KMS-11 (cell line): ENCODE measurements at regions not wholly inside any gene's neighbourhood (a gene's known extent, or its start where the extent isn't known, plus 50 kb on each side); places are given as distances from the start of the nearest gene placed in this dataset.

ENCODE experiments used
- H2AFZ ChIP-seq: fragments of 200-600 bp; sonication (generic); 2 replicates; pipeline ENCODE4 v1.6.1; 2016; ENCODE audit warnings: antibody characterized with exemption, mixed run types, low read depth
- H3K27ac ChIP-seq: fragments of 200-600 bp; sonication (generic); 2 replicates; pipeline ENCODE4 v1.6.1; 2016; ENCODE audit warnings: mild to moderate bottlenecking, mixed run types
- H3K27me3 ChIP-seq: fragments of 200-600 bp; sonication (generic); 2 replicates; pipeline ENCODE4 v1.6.1; 2017; ENCODE audit warnings: mild to moderate bottlenecking, low read depth, mixed run types, moderate library complexity; ENCODE audit not compliant: insufficient read depth
- H3K36me3 ChIP-seq: fragments of 200-600 bp; sonication (generic); 2 replicates; pipeline ENCODE4 v1.6.1; 2017; ENCODE audit warnings: mild to moderate bottlenecking, mixed run types; ENCODE audit not compliant: insufficient read depth
- H3K4me1 ChIP-seq: fragments of 200-600 bp; sonication (generic); 2 replicates; pipeline ENCODE4 v1.6.1; 2016; ENCODE audit warnings: mild to moderate bottlenecking, low read depth, mixed run types; ENCODE audit not compliant: poor library complexity, severe bottlenecking
- H3K4me2 ChIP-seq: fragments of 200-600 bp; sonication (generic); 2 replicates; pipeline ENCODE4 v1.7.0; 2016; ENCODE audit warnings: mild to moderate bottlenecking, mixed run types
- H3K4me3 ChIP-seq: fragments of 200-600 bp; sonication (generic); IDR thresholded peaks from 2 replicates; pipeline ENCODE4 v1.6.1; 2017; ENCODE audit warnings: low read depth, low read length, mixed read lengths; ENCODE audit not compliant: insufficient read depth
- H3K79me2 ChIP-seq: fragments of 200-600 bp; sonication (generic); 2 replicates; pipeline ENCODE4 v1.6.1; 2016; ENCODE audit warnings: low read depth, mixed run types; ENCODE audit not compliant: insufficient read depth
- H3K9ac ChIP-seq: fragments of 200-600 bp; sonication (generic); 2 replicates; pipeline ENCODE4 v1.6.1; 2016; ENCODE audit warnings: mild to moderate bottlenecking, mixed run types
- H4K20me1 ChIP-seq: fragments of 200-600 bp; sonication (generic); 2 replicates; pipeline ENCODE4 v1.6.1; 2016; ENCODE audit warnings: mild to moderate bottlenecking, mixed run types; ENCODE audit not compliant: insufficient read depth
- TF ChIP-seq, protein P1 (sequence below): fragments of 200-600 bp; sonication (generic); conservative IDR thresholded peaks from 2 replicates; pipeline ENCODE4 v1.6.1; 2017; ENCODE audit warnings: low read depth, mild to moderate bottlenecking, antibody characterized with exemption, low read length, moderate library complexity, mixed read lengths

DNA sequence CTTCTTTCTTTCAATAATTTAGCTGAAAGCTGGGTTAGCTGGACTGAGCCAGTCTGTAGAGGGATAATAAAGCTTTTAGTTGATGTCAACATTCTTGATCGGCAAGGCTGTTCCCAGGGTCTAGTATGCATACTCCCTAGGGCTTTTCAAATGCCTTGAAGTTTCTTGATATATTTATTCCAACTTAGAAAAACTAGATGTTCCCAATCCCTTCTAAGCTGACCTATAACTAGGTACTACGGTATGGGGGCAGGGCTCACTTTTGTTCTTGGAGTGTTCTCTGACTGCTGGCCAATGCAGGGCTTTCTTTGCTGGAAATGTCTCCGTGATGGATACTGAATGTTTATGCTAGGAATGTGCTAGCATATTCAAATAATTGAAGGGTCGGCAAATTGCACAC, 258.6 kb upstream of the TANK start:
- TF ChIP-seq, protein P1, sequence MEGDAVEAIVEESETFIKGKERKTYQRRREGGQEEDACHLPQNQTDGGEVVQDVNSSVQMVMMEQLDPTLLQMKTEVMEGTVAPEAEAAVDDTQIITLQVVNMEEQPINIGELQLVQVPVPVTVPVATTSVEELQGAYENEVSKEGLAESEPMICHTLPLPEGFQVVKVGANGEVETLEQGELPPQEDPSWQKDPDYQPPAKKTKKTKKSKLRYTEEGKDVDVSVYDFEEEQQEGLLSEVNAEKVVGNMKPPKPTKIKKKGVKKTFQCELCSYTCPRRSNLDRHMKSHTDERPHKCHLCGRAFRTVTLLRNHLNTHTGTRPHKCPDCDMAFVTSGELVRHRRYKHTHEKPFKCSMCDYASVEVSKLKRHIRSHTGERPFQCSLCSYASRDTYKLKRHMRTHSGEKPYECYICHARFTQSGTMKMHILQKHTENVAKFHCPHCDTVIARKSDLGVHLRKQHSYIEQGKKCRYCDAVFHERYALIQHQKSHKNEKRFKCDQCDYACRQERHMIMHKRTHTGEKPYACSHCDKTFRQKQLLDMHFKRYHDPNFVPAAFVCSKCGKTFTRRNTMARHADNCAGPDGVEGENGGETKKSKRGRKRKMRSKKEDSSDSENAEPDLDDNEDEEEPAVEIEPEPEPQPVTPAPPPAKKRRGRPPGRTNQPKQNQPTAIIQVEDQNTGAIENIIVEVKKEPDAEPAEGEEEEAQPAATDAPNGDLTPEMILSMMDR, result no peak

DNA sequence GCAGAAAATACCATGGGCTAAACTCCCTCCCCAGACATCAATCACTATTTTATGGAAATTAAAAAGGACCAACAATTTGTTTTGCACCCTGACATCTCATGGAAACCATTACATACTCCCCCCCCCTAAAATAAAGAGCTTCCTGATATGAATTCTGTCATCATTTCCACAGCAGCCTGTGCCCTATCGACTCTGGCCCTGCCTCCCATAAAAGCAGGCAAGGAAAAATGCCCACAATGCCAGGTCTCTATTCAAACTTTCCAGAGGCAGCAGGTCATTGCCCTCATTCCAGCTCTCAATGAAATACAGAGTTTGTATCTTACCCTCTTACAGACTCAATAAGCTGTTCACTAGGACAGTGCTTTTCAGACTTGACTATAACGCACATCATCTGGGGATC, 254.4 kb upstream of the TANK start:
- H3K36me3 ChIP-seq, result no peaks in the 10 kb centered on the region
- no peak overlapping the region for H3K9ac ChIP-seq
- no peak overlapping the region for H3K4me2 ChIP-seq
- peaks cover 22% of the 10 kb centered on the region for H3K4me1 ChIP-seq
- TF ChIP-seq, protein P1, result no peak
- no peak overlapping the region for H2AFZ ChIP-seq
- no peak overlapping the region for H3K4me3 ChIP-seq
- H4K20me1 ChIP-seq, result no peaks in the 10 kb centered on the region
- no peaks in the 10 kb centered on the region for H3K79me2 ChIP-seq
- H3K27me3 ChIP-seq, result no peaks in the 10 kb centered on the region
- no peak overlapping the region for H3K27ac ChIP-seq

More for the DNA sequence above, 258.6 kb upstream of the TANK start:
- H3K4me2 ChIP-seq, result no peak overlapping the region
- H3K27ac ChIP-seq, result no peak overlapping the region
- no peaks in the 10 kb centered on the region for H3K36me3 ChIP-seq
- no peaks in the 10 kb centered on the region for H3K79me2 ChIP-seq
- no peak overlapping the region for H2AFZ ChIP-seq
- H4K20me1 ChIP-seq, result no peaks in the 10 kb centered on the region
- no peaks in the 10 kb centered on the region for H3K27me3 ChIP-seq
- H3K9ac ChIP-seq, result no peak overlapping the region
- no peak overlapping the region for H3K4me3 ChIP-seq
- H3K4me1 ChIP-seq, result peaks cover 6% of the 10 kb centered on the region

DNA sequence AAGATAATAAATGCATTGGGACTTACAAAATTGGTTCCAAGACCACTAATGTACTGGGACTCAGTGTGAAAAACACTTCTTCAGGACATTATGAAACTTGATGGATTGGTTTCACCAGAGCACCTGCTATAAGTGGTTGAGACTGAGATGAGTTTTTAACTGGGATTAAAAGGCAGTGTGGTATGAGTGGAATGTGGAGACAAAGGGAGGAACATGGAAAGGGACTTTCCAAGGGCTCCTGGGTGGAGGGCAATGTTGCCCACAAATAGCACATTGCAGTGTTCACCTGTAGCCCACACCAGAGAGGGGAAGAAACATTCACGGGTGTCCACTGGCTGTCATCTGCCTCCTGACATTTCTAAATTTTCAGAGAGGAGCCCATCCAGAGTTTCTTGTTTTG, 253.3 kb upstream of the TANK start:
- peak overlapping the region; percentile 40; the same call in 1 of the 2 replicates for H3K4me2 ChIP-seq
- peaks cover 22% of the 10 kb centered on the region for H3K4me1 ChIP-seq
- TF ChIP-seq, protein P1, result no peak
- H4K20me1 ChIP-seq, result no peaks in the 10 kb centered on the region
- H3K79me2 ChIP-seq, result no peaks in the 10 kb centered on the region
- H3K27ac ChIP-seq, result peak overlapping the region; percentile 18; the same call in 1 of the 2 replicates
- H3K9ac ChIP-seq, result no peak overlapping the region
- no peak overlapping the region for H2AFZ ChIP-seq
- no peak overlapping the region for H3K4me3 ChIP-seq
- no peaks in the 10 kb centered on the region for H3K36me3 ChIP-seq
- H3K27me3 ChIP-seq, result no peaks in the 10 kb centered on the region

DNA sequence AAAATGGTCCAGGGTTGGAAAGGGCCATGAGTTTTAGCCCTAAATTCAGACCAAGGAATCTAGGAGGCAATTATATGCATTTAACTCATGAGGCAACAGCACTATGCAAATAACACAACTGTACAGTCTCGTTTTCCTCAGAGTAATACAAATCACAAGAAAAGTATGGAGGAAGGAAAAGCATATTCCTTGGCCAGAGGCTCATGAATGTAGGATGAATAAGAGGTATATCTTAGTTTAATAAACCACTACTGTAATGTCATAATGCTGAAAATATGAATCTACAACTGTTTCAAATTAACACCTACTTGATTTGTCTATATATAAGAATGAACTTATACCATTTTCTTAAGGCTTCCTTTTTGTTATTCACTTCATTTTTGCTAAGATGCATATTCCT, 252.5 kb upstream of the TANK start:
- H4K20me1 ChIP-seq, result no peaks in the 10 kb centered on the region
- TF ChIP-seq, protein P1, result no peak
- no peak overlapping the region for H3K4me3 ChIP-seq
- H3K9ac ChIP-seq, result no peak overlapping the region
- no peak overlapping the region for H2AFZ ChIP-seq
- peaks cover 22% of the 10 kb centered on the region for H3K4me1 ChIP-seq
- H3K27me3 ChIP-seq, result no peaks in the 10 kb centered on the region
- H3K27ac ChIP-seq, result no peak overlapping the region
- H3K4me2 ChIP-seq, result no peak overlapping the region
- H3K79me2 ChIP-seq, result no peaks in the 10 kb centered on the region
- H3K36me3 ChIP-seq, result no peaks in the 10 kb centered on the region
